HepG2 (cell line): ENCODE measurements at regions not wholly inside any gene's neighbourhood (a gene's known extent, or its start where the extent isn't known, plus 50 kb on each side); places are given as distances from the start of the nearest gene placed in this dataset.

Experiments used
- ATAC-seq: fragments of 200-7000 bp; cut with Tn5 transposase; 3 replicates; pipeline ENCODE4 v1.9.1; 2020; ENCODE audit warnings: mild to moderate bottlenecking, moderate library complexity
- BruUV-seq: library from RNA; stranded (reverse); fragments of 400-500 nt; replicated peaks from 2 replicates; lab custom pipeline; 2021; lab: Mats Ljungman, UMichigan
- CTCF ChIA-PET: fragments of 300-600 bp; formaldehyde crosslinking; extraction: SDS; loops from one replicate; lab custom pipeline; 2021; ENCODE audit warnings: low total read pairs, inconsistent platforms, low intra/inter-chr PET ratio; lab: Yijun Ruan, JAX
- POLR2A ChIA-PET: fragments of 350-600 bp; sonication (Branson Sonifier 250); formaldehyde crosslinking; loops from one replicate; lab custom pipeline; 2020; ENCODE audit warnings: antibody characterized with exemption, inconsistent platforms; lab: Yijun Ruan, JAX
- DNase-seq: peaks from one replicate; pipeline ENCODE4 v3.0.0-alpha.2; 2015; ENCODE audit warnings: low spot score
- FAIRE-seq: peaks from 3 replicates; lab custom pipeline; 2011; peaks lifted over from hg19 to GRCh38; lab: Jason Lieb, UNC
- H2AFZ ChIP-seq: one replicate; pipeline ENCODE4 v1.6.1; 2011; ENCODE audit warnings: low read length, inconsistent platforms
- H3K27ac ChIP-seq: fragments of 300-600 bp; 3 replicates; pipeline ENCODE4 v1.8.0; 2011; ENCODE audit warnings: mixed run types, mild to moderate bottlenecking, mixed read lengths, low read length, inconsistent platforms; ENCODE audit not compliant: insufficient read depth; ENCODE audit errors: extremely low read length
- H3K27me3 ChIP-seq, 2 experiments: fragments of 200-600 bp in 1 of 2; 2 replicates in 1 of 2; 3 replicates in 1 of 2; pipeline versions ENCODE4 v1.6.0 to v1.8.0; 2011; ENCODE audit warnings: low read length in 2 of 2, mild to moderate bottlenecking in 2 of 2, moderate library complexity in 2 of 2, inconsistent platforms in 1 of 2; ENCODE audit not compliant: insufficient read depth in 2 of 2, control insufficient read depth in 1 of 2
- H3K36me3 ChIP-seq, 2 experiments: fragments of 200-600 bp in 1 of 2; replicated peaks in 1 of 2; 2 replicates in 1 of 2; 3 replicates in 1 of 2; pipeline versions ENCODE4 v1.5.1 to v1.8.0; 2011; ENCODE audit warnings: low read length in 2 of 2, inconsistent platforms in 1 of 2; ENCODE audit not compliant: insufficient read depth in 2 of 2, control insufficient read depth in 1 of 2
- H3K4me1 ChIP-seq: 2 replicates; pipeline ENCODE4 v1.5.1; 2012; ENCODE audit warnings: low read length, inconsistent platforms; ENCODE audit not compliant: insufficient read depth
- H3K4me2 ChIP-seq: 2 replicates; pipeline ENCODE4 v1.6.0; 2011; ENCODE audit warnings: low read depth, low read length, inconsistent platforms
- H3K4me3 ChIP-seq, 3 experiments: fragments of 200-600 bp in 1 of 3; sonication (generic), shearing (Covaris generic) in 1 of 3; replicated peaks in 1 of 3; 2 replicates each; pipeline ENCODE4 v1.5.1; 2011 to 2016; ENCODE audit warnings: low read length in 3 of 3, inconsistent platforms in 2 of 3, low read depth in 2 of 3, mild to moderate bottlenecking in 2 of 3, control low read depth in 1 of 3, mixed read lengths in 1 of 3; ENCODE audit not compliant: insufficient read depth in 1 of 3
- H3K79me2 ChIP-seq: one replicate; pipeline ENCODE4 v1.6.1; 2011; ENCODE audit warnings: low read length, inconsistent platforms; ENCODE audit not compliant: insufficient read depth
- H3K9ac ChIP-seq: 2 replicates; pipeline ENCODE4 v1.6.0; 2011; ENCODE audit warnings: mild to moderate bottlenecking, low read depth, low read length, inconsistent platforms; ENCODE audit not compliant: insufficient read depth
- H3K9me3 ChIP-seq: 2 replicates; pipeline ENCODE4 v1.5.1; 2012; ENCODE audit warnings: mild to moderate bottlenecking, low read length
- H4K20me1 ChIP-seq: 2 replicates; pipeline ENCODE4 v1.6.0; 2011; ENCODE audit warnings: inconsistent platforms, mild to moderate bottlenecking, low read length, moderate library complexity; ENCODE audit not compliant: insufficient read depth
- FOXK1 ChIP-seq: sonication (generic); formaldehyde crosslinking; IDR thresholded peaks from 2 replicates; pipeline ENCODE4 v1.4.0; 2020; ENCODE audit warnings: low read depth, missing genetic modification reagents, borderline replicate concordance
- RORA ChIP-seq: sonication (generic); formaldehyde crosslinking; IDR thresholded peaks from 2 replicates; pipeline ENCODE4 v1.5.0; 2020; ENCODE audit warnings: mild to moderate bottlenecking, missing genetic modification reagents, moderate library complexity
- SMARCE1 ChIP-seq: fragments of 450-650 bp; IDR thresholded peaks from 2 replicates; pipeline ENCODE4 v1.6.1; 2017; ENCODE audit warnings: borderline replicate concordance
- SNAPC4 ChIP-seq: sonication (generic); formaldehyde crosslinking; IDR thresholded peaks from 2 replicates; pipeline ENCODE4 v1.4.0; 2020; ENCODE audit warnings: mild to moderate bottlenecking, missing genetic modification reagents
- SNAPC5 ChIP-seq: sonication (generic); formaldehyde crosslinking; IDR thresholded peaks from 2 replicates; pipeline ENCODE4 v1.8.1; 2023; ENCODE audit warnings: mild to moderate bottlenecking, missing genetic modification reagents, borderline replicate concordance
- ZC3H13 ChIP-seq: sonication (generic); formaldehyde crosslinking; IDR thresholded peaks from 2 replicates; pipeline ENCODE4 v1.8.1; 2023; ENCODE audit warnings: mild to moderate bottlenecking, missing genetic modification reagents, moderate library complexity
- ZNF280D ChIP-seq: sonication (generic); formaldehyde crosslinking; IDR thresholded peaks from 2 replicates; pipeline ENCODE4 v1.5.1; 2020; ENCODE audit warnings: mild to moderate bottlenecking, missing genetic modification reagents
- ZNF569 ChIP-seq: sonication (generic); formaldehyde crosslinking; IDR thresholded peaks from 2 replicates; pipeline ENCODE4 v1.5.0; 2020; ENCODE audit warnings: mild to moderate bottlenecking, missing genetic modification reagents, moderate library complexity, borderline replicate concordance
- ZNF670 ChIP-seq: sonication (generic); formaldehyde crosslinking; IDR thresholded peaks from 2 replicates; pipeline ENCODE4 v1.8.0; 2022; ENCODE audit warnings: mild to moderate bottlenecking, missing genetic modification reagents, borderline replicate concordance
- WGBS: methylation state at CpG from one replicate; pipeline ENCODE4 v1.1.6; 2017; ENCODE audit warnings: low lambda C conversion rate; 5-methylcytosine and 5-hydroxymethylcytosine counted together
- in situ Hi-C: cut with HindIII; loops from 2 replicates; pipeline ENCODE4 v1.10.0; 2017; ENCODE audit warnings: low pct_unique_long_range_greater_than_20kb; ENCODE audit not compliant: extremely low pct_ligation_motif_present
- intact Hi-C: fragments of 100-400 bp; cut with micrococcal nuclease; formaldehyde crosslinking; loops from one replicate; pipeline ENCODE4 v1.10.0; 2022; ENCODE audit not compliant: unreplicated experiment

GRCh38 chr11:110894224-110894623 is 182.0 kb upstream of the ARHGAP20 start:
- DNase-seq (no peak), ATAC-seq (no peak), FAIRE-seq (no peak)
- Histone ChIP-seq H3K4me2 (no peak overlapping the region), H3K27ac (no peak overlapping the region), H4K20me1 (no peaks in the 10 kb centered on the region), H3K9me3 (no peaks in the 10 kb centered on the region), H3K9ac (no peak overlapping the region), H3K79me2 (no peaks in the 10 kb centered on the region), H3K36me3 (no peaks in the 10 kb centered on the region), H3K27me3 (no peaks in the 10 kb centered on the region), H3K4me3 (no peak overlapping the region), H3K4me1 (no peaks in the 10 kb centered on the region), H2AFZ (no peak overlapping the region)
- intact Hi-C loops: no loop called here
- no TSS peak for BruUV-seq
- 4% methylated on average over 4 of the region's 4 CpGs for WGBS
- POLR2A ChIA-PET: no interaction called here
- no peak for TF ChIP-seq ZNF280D (CRISPR knock-in tag)
- TF ChIP-seq SMARCE1: no peak
- in situ Hi-C loops: no loop called here
- CTCF ChIA-PET: no interaction called here

- ATAC-seq (no peak), FAIRE-seq (no peak), DNase-seq (no peak)
- 2% methylated on average over 4 of the region's 4 CpGs for WGBS
- Histone ChIP-seq H3K4me2 (no peak overlapping the region), H3K9me3 (no peaks in the 10 kb centered on the region), H3K36me3 (no peaks in the 10 kb centered on the region), H3K27ac (no peak overlapping the region), H3K9ac (no peak overlapping the region), H3K79me2 (no peaks in the 10 kb centered on the region), H2AFZ (no peak overlapping the region), H3K4me1 (no peaks in the 10 kb centered on the region), H3K27me3 (no peaks in the 10 kb centered on the region), H4K20me1 (no peaks in the 10 kb centered on the region), H3K4me3 (no peak overlapping the region)
- intact Hi-C loops: no loop called here
- CTCF ChIA-PET: no interaction called here
- in situ Hi-C loops: no loop called here
- POLR2A ChIA-PET: no interaction called here
- no TSS peak for BruUV-seq
- TF ChIP-seq SNAPC4 (CRISPR knock-in tag) (no peak), ZNF569 (CRISPR knock-in tag) (no peak), RORA (CRISPR knock-in tag) (no peak), ZC3H13 (CRISPR knock-in tag) (no peak), FOXK1 (no peak), ZNF670 (CRISPR knock-in tag) (no peak), SNAPC5 (no peak)
Measured at GRCh38 chr11:110892741-110893285, 180.6 kb upstream of the ARHGAP20 start.
